Astrocyte (in vitro differentiated cells and primary cell): ENCODE measurements at regions not wholly inside any gene's neighbourhood (a gene's known extent, or its start where the extent isn't known, plus 50 kb on each side); places are given as distances from the start of the nearest gene placed in this dataset.

Experiments used
- DNase-seq: peaks from one replicate; pipeline ENCODE4 v3.0.0-alpha.2; 2010; ENCODE audit warnings: low read depth
- FAIRE-seq: peaks from 2 replicates; lab custom pipeline; 2011; peaks lifted over from hg19 to GRCh38; lab: Jason Lieb, UNC
- H2AFZ ChIP-seq: 2 replicates; pipeline ENCODE4 v1.6.0; 2012; ENCODE audit warnings: low read depth, low read length, inconsistent platforms
- H3K27ac ChIP-seq: 2 replicates; pipeline ENCODE4 v1.5.1; 2011; ENCODE audit warnings: low read depth, low read length, inconsistent platforms
- H3K27me3 ChIP-seq: 2 replicates; pipeline ENCODE4 v1.6.0; 2011; ENCODE audit warnings: low read length, inconsistent platforms; ENCODE audit not compliant: insufficient read depth
- H3K36me3 ChIP-seq: 2 replicates; pipeline ENCODE4 v1.5.1; 2011; ENCODE audit warnings: low read length, inconsistent platforms; ENCODE audit not compliant: insufficient read depth
- H3K4me1 ChIP-seq: 2 replicates; pipeline ENCODE4 v1.5.1; 2011; ENCODE audit warnings: low read length, inconsistent platforms; ENCODE audit not compliant: insufficient read depth
- H3K4me2 ChIP-seq: 2 replicates; pipeline ENCODE4 v1.6.0; 2012; ENCODE audit warnings: low read length, inconsistent platforms
- H3K4me3 ChIP-seq: 2 replicates; pipeline ENCODE4 v1.5.1; 2011; ENCODE audit warnings: low read depth, mild to moderate bottlenecking, low read length, inconsistent platforms; ENCODE audit not compliant: insufficient read depth
- H3K79me2 ChIP-seq: 2 replicates; pipeline ENCODE4 v1.6.0; 2012; ENCODE audit warnings: mild to moderate bottlenecking, low read length, inconsistent platforms; ENCODE audit not compliant: insufficient read depth
- H3K9ac ChIP-seq: 2 replicates; pipeline ENCODE4 v1.6.0; 2012; ENCODE audit warnings: mild to moderate bottlenecking, low read length, inconsistent platforms
- H3K9me3 ChIP-seq: 2 replicates; pipeline ENCODE4 v1.5.1; 2012; ENCODE audit warnings: low read depth, mild to moderate bottlenecking, low read length, inconsistent platforms; ENCODE audit not compliant: insufficient read depth
- H4K20me1 ChIP-seq: 2 replicates; pipeline ENCODE4 v1.6.0; 2012; ENCODE audit warnings: low read length, inconsistent platforms; ENCODE audit not compliant: insufficient read depth
- H3K27ac Mint-ChIP-seq: one replicate; pipeline ENCODE4 v1.8.0; 2021; ENCODE audit warnings: mild to moderate bottlenecking, mixed read lengths; ENCODE audit not compliant: unreplicated experiment
- H3K27me3 Mint-ChIP-seq: one replicate; pipeline ENCODE4 v1.8.0; 2021; ENCODE audit warnings: low read depth, mixed read lengths; ENCODE audit not compliant: unreplicated experiment
- H3K36me3 Mint-ChIP-seq: one replicate; pipeline ENCODE4 v1.8.0; 2021; ENCODE audit warnings: low read depth, mixed read lengths; ENCODE audit not compliant: unreplicated experiment
- H3K4me1 Mint-ChIP-seq: one replicate; pipeline ENCODE4 v1.8.0; 2021; ENCODE audit warnings: low read depth, mixed read lengths; ENCODE audit not compliant: unreplicated experiment
- H3K4me3 Mint-ChIP-seq: one replicate; pipeline ENCODE4 v1.8.0; 2021; ENCODE audit warnings: mild to moderate bottlenecking, moderate library complexity, mixed read lengths; ENCODE audit not compliant: unreplicated experiment
- H3K9me3 Mint-ChIP-seq: one replicate; pipeline ENCODE4 v1.8.0; 2021; ENCODE audit warnings: mild to moderate bottlenecking, mixed read lengths; ENCODE audit not compliant: unreplicated experiment
- CTCF ChIP-seq: IDR thresholded peaks from 2 replicates; pipeline ENCODE4 v1.5.1; 2011; ENCODE audit warnings: low read depth, mild to moderate bottlenecking, inconsistent platforms, low read length, moderate library complexity; ENCODE audit not compliant: insufficient read depth
- EZH2 ChIP-seq: IDR thresholded peaks from 2 replicates; pipeline ENCODE4 v1.6.1; 2012; ENCODE audit warnings: mild to moderate bottlenecking, low read length, inconsistent platforms; ENCODE audit not compliant: insufficient read depth

DNA sequence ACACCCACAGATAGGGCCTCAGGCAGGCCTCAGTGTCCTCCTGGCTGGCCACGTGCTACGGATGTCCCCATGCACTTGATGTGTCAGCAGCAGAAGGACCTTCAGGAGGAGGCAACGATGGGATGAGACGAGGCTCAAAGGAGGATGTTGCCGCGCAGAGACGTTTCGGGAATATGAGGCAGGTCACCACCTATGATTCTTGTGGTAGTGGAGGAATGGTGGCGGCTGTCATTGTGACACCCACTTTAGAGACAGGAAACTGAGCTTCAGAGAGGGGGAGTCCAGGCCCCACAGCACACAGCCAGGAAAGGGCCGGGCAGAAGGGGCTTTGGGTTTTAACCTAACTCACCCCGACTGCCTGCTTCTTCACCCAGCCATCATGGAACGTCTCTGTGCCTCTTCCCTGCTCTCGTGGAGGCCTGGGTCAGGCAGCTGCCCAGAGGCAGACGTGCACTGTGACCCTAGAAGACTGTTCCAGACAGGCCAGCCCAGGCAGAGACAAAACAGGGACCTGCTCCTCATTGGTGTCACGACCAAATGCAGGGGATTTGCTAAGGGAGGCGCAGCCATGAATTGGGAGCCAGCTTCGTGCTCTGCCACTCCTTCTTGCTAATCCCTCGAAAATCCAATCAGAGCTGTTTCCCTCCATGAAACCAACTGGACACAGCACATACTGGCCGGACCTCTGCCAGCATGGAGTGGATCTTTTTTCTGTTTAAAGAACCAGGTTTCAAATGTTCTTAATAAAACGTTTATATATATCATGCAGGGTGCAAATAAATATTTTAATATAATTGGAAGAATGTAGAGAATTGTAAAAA lies 169.2 kb downstream of the ASB1 start:
- Histone ChIP-seq H3K9me3 (no peaks in the 10 kb centered on the region), H3K9ac (no peak overlapping the region), H3K79me2 (no peaks in the 10 kb centered on the region), H3K4me3 (no peak overlapping the region), H3K4me1 (peaks cover 14% of the 10 kb centered on the region), H3K27me3 (peaks cover 2% of the 10 kb centered on the region), H3K36me3 (no peaks in the 10 kb centered on the region), H2AFZ (no peak overlapping the region), H4K20me1 (no peaks in the 10 kb centered on the region), H3K4me2 (no peak overlapping the region), H3K27ac (no peak overlapping the region)
- DNase-seq (no peak), FAIRE-seq (no peak)
- Mint-ChIP-seq H3K36me3 (no peaks in the 10 kb centered on the region), H3K4me1 (peaks cover 8% of the 10 kb centered on the region), H3K27me3 (peaks cover 23% of the 10 kb centered on the region), H3K27ac (no peak overlapping the region), H3K4me3 (no peak overlapping the region), H3K9me3 (no peaks in the 10 kb centered on the region)
- TF ChIP-seq CTCF, result no peak
- no peak for TF ChIP-seq EZH2

- Histone ChIP-seq H3K36me3 (no peaks in the 10 kb centered on the region), H3K79me2 (no peaks in the 10 kb centered on the region), H3K4me3 (no peak overlapping the region), H3K27me3 (peaks cover 2% of the 10 kb centered on the region), H2AFZ (no peak overlapping the region), H3K4me2 (peak overlapping the region; percentile 70), H3K9me3 (no peaks in the 10 kb centered on the region), H3K9ac (no peak overlapping the region), H3K27ac (no peak overlapping the region), H3K4me1 (peaks cover 19% of the 10 kb centered on the region), H4K20me1 (no peaks in the 10 kb centered on the region)
- Mint-ChIP-seq H3K36me3 (no peaks in the 10 kb centered on the region), H3K4me1 (peaks cover 8% of the 10 kb centered on the region), H3K27me3 (peaks cover 23% of the 10 kb centered on the region), H3K27ac (peak overlapping the region; percentile 58), H3K4me3 (no peak overlapping the region), H3K9me3 (no peaks in the 10 kb centered on the region)
- no peak for TF ChIP-seq EZH2
- no peak for TF ChIP-seq CTCF
- DNase-seq (peak; percentile 93), FAIRE-seq (peak; percentile 78)
These were observed 170.1 kb downstream of the ASB1 start for GRCh38 chr2:238596571-238597551.
